Activated CD8-positive, alpha-beta T cell treated with anti-CD3 and anti-CD28 coated beads, Interleukin-2, amount 10 ng/mL, durations not matched to agents 7 days and 5 days (primary cell): ENCODE measurements at regions not wholly inside any gene's neighbourhood (a gene's known extent, or its start where the extent isn't known, plus 50 kb on each side); places are given as distances from the start of the nearest gene placed in this dataset.

ENCODE experiments used
- ATAC-seq: fragments of 150-1000 bp; cut with Tn5 transposase; one replicate; pipeline ENCODE4 v1.10.0; 2021; ENCODE audit warnings: moderate library complexity
- CTCF ChIA-PET: fragments of 350-600 bp; sonication (Branson Sonifier 250); formaldehyde crosslinking; loops from one replicate; lab custom pipeline; 2021; ENCODE audit warnings: antibody characterized with exemption; lab: Charles Lee
- POLR2A ChIA-PET: fragments of 350-600 bp; sonication (Branson Sonifier 250); formaldehyde crosslinking; loops from one replicate; lab custom pipeline; 2021; ENCODE audit warnings: antibody characterized with exemption; lab: Charles Lee
- DNase-seq: peaks from one replicate; pipeline ENCODE4 v3.0.0-alpha.2; 2020
- H3K27ac Mint-ChIP-seq: one replicate; pipeline ENCODE4 v1.8.0; 2021; ENCODE audit warnings: mild to moderate bottlenecking, mixed read lengths
- H3K27me3 Mint-ChIP-seq: one replicate; pipeline ENCODE4 v1.8.0; 2021; ENCODE audit warnings: low read depth, mixed read lengths
- H3K36me3 Mint-ChIP-seq: one replicate; pipeline ENCODE4 v1.8.0; 2021; ENCODE audit warnings: low read depth, mixed read lengths
- H3K4me1 Mint-ChIP-seq: one replicate; pipeline ENCODE4 v1.8.0; 2021; ENCODE audit warnings: low read depth, mixed read lengths
- H3K4me3 Mint-ChIP-seq: one replicate; pipeline ENCODE4 v1.8.0; 2021; ENCODE audit warnings: mild to moderate bottlenecking, mixed read lengths
- H3K9me3 Mint-ChIP-seq: one replicate; pipeline ENCODE4 v1.8.0; 2022; ENCODE audit warnings: mixed read lengths; ENCODE audit not compliant: insufficient read depth

- DNase-seq = no peak
- Mint-ChIP-seq H3K27me3 (no peaks in the 10 kb centered on the region), H3K9me3 (no peaks in the 10 kb centered on the region), H3K4me1 (no peaks in the 10 kb centered on the region), H3K4me3 (no peak overlapping the region), H3K27ac (no peak overlapping the region), H3K36me3 (no peaks in the 10 kb centered on the region)
- CTCF ChIA-PET = no interaction called here
- no peak for ATAC-seq
- POLR2A ChIA-PET = no interaction called here
These were observed 681.0 kb downstream of the KCNJ3 start for GRCh38 chr2:155379494-155379893.

DNA sequence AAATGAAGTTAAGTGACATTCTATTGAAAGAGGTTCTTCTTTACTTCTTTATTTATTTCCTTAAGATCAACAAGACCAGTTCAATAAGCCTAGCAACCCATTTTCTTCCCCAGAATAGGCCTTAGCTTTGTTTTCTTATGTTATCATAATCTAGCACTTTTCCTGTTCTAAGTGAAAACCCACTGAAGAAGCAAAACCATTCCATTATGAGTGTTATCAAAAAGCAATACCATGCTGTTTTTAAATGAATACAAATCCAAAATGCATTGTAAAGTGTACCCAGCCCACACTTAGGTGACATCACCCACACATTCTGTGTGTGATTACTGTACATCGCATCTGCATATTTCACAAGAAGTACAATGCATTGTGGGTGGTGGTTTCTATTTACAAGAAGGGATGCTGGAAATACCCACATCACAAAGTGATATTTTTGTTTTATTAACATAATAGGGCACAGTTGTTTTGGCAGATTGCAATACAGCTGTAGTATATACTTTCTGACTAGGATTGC, 679.5 kb downstream of the KCNJ3 start:
- Mint-ChIP-seq H3K27me3 (no peaks in the 10 kb centered on the region), H3K27ac (no peak overlapping the region), H3K9me3 (no peaks in the 10 kb centered on the region), H3K4me1 (no peaks in the 10 kb centered on the region), H3K4me3 (no peak overlapping the region), H3K36me3 (no peaks in the 10 kb centered on the region)
- POLR2A ChIA-PET = no interaction called here
- CTCF ChIA-PET = interaction anchor here (1.0 kb wide), 1 partner anchor 10 kb away, joined by 3 read pairs; no protein-coding TSS in a partner anchor
- ATAC-seq (no peak), DNase-seq (no peak)

GRCh38 chr2:155377266-155377680, 678.8 kb downstream of the KCNJ3 start:
- no peak for ATAC-seq
- no peak overlapping the region for H3K4me3 Mint-ChIP-seq
- H3K9me3 Mint-ChIP-seq = no peaks in the 10 kb centered on the region
- H3K36me3 Mint-ChIP-seq = no peaks in the 10 kb centered on the region
- no peaks in the 10 kb centered on the region for H3K27me3 Mint-ChIP-seq
- ChIA-PET POLR2A (no interaction called here), CTCF (interaction anchor here (0.7 to 1.0 kb wide), 2 partner anchors 9 to 1212 kb away, joined by 3 read pairs; no protein-coding TSS in a partner anchor)
- H3K27ac Mint-ChIP-seq = no peak overlapping the region
- DNase-seq = no peak
- H3K4me1 Mint-ChIP-seq = no peaks in the 10 kb centered on the region

- CTCF ChIA-PET = no interaction called here
- no peak overlapping the region for H3K4me3 Mint-ChIP-seq
- no peaks in the 10 kb centered on the region for H3K36me3 Mint-ChIP-seq
These were observed 674.5 kb downstream of the KCNJ3 start for GRCh38 chr2:155372969-155373368.

DNA sequence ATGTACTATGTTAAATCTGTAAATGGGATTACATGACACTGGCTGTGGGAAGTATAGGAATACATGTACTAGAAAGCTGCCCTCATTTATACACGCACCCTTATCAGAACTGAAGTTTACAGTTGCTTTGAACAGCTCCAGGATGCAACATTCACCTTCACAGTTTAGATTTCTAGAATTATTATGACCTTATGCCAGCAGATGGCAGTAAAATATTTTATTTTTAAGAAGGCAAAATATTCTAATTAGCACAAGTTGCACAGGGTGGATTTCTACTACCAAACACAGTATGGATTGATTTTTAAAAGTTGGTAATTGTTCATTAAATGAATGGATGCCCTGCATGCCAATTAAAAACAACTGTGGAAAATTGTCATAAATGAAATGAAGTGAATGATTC, 670.4 kb downstream of the KCNJ3 start:
- Mint-ChIP-seq H3K4me3 (no peak overlapping the region), H3K27me3 (no peaks in the 10 kb centered on the region), H3K27ac (no peak overlapping the region), H3K4me1 (no peaks in the 10 kb centered on the region), H3K36me3 (no peaks in the 10 kb centered on the region), H3K9me3 (no peaks in the 10 kb centered on the region)
- no peak for ATAC-seq
- DNase-seq = no peak
- ChIA-PET CTCF (interaction anchor here (0.6 to 1.1 kb wide), 2 partner anchors 330 to 1825 kb away, joined by 4 read pairs; no protein-coding TSS in a partner anchor), POLR2A (no interaction called here)

More at GRCh38 chr2:155372969-155373368, 674.5 kb downstream of the KCNJ3 start:
- ATAC-seq = no peak
- Mint-ChIP-seq H3K27me3 (no peaks in the 10 kb centered on the region), H3K9me3 (no peaks in the 10 kb centered on the region), H3K27ac (no peak overlapping the region), H3K4me1 (no peaks in the 10 kb centered on the region)
- POLR2A ChIA-PET = no interaction called here
- DNase-seq = no peak

- POLR2A ChIA-PET = no interaction called here
These were observed 666.3 kb downstream of the KCNJ3 start for GRCh38 chr2:155364766-155365165.

GRCh38 chr2:155363349-155363888, 664.9 kb downstream of the KCNJ3 start:
- ATAC-seq (no peak), DNase-seq (no peak)
- Mint-ChIP-seq H3K4me1 (no peaks in the 10 kb centered on the region), H3K27ac (no peak overlapping the region), H3K9me3 (no peaks in the 10 kb centered on the region), H3K27me3 (no peaks in the 10 kb centered on the region), H3K36me3 (no peaks in the 10 kb centered on the region), H3K4me3 (no peak overlapping the region)
- CTCF ChIA-PET = no interaction called here
- POLR2A ChIA-PET = no interaction called here

More at GRCh38 chr2:155364766-155365165, 666.3 kb downstream of the KCNJ3 start:
- no peaks in the 10 kb centered on the region for H3K4me1 Mint-ChIP-seq
- no peak overlapping the region for H3K27ac Mint-ChIP-seq
- no peaks in the 10 kb centered on the region for H3K27me3 Mint-ChIP-seq
- DNase-seq (no peak), ATAC-seq (no peak)
- H3K4me3 Mint-ChIP-seq = no peak overlapping the region
- CTCF ChIA-PET = no interaction called here
- no peaks in the 10 kb centered on the region for H3K9me3 Mint-ChIP-seq
- no peaks in the 10 kb centered on the region for H3K36me3 Mint-ChIP-seq

DNA sequence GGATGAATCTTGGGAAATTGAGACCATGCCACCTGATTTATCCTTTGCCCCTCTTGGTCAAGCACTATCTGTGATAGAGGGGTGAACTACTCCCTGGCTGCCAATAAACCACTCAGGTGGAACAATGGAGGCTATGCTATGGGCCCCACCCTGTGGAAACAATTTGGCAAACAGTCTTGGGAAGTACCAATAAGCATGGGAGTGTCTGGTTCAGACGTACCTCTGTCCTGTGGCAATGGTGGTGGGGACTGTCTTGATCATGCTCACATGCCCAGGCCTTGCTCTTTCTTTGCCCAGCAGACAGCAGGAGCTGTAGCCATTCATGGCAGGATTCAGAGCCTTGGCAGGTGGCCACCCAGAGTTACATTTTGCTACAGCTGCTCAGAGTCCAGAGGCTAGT, 658.7 kb downstream of the KCNJ3 start:
- Mint-ChIP-seq H3K9me3 (no peaks in the 10 kb centered on the region), H3K4me1 (no peaks in the 10 kb centered on the region), H3K36me3 (no peaks in the 10 kb centered on the region), H3K4me3 (no peak overlapping the region), H3K27me3 (no peaks in the 10 kb centered on the region), H3K27ac (no peak overlapping the region)
- DNase-seq (no peak), ATAC-seq (no peak)
- POLR2A ChIA-PET = no interaction called here
- CTCF ChIA-PET = no interaction called here

GRCh38 chr2:155356250-155356649, 657.8 kb downstream of the KCNJ3 start:
- Mint-ChIP-seq H3K4me1 (no peaks in the 10 kb centered on the region), H3K27me3 (no peaks in the 10 kb centered on the region), H3K9me3 (no peaks in the 10 kb centered on the region), H3K36me3 (no peaks in the 10 kb centered on the region), H3K4me3 (no peak overlapping the region), H3K27ac (no peak overlapping the region)
- DNase-seq = no peak
- ChIA-PET CTCF (no interaction called here), POLR2A (no interaction called here)
- no peak for ATAC-seq

- CTCF ChIA-PET = no interaction called here
- Mint-ChIP-seq H3K4me3 (no peak overlapping the region), H3K9me3 (no peaks in the 10 kb centered on the region), H3K27ac (no peak overlapping the region), H3K36me3 (no peaks in the 10 kb centered on the region), H3K4me1 (no peaks in the 10 kb centered on the region), H3K27me3 (no peaks in the 10 kb centered on the region)
- ATAC-seq (no peak), DNase-seq (no peak)
- POLR2A ChIA-PET = no interaction called here
These were observed 652.5 kb downstream of the KCNJ3 start for GRCh38 chr2:155350783-155351580.

DNA sequence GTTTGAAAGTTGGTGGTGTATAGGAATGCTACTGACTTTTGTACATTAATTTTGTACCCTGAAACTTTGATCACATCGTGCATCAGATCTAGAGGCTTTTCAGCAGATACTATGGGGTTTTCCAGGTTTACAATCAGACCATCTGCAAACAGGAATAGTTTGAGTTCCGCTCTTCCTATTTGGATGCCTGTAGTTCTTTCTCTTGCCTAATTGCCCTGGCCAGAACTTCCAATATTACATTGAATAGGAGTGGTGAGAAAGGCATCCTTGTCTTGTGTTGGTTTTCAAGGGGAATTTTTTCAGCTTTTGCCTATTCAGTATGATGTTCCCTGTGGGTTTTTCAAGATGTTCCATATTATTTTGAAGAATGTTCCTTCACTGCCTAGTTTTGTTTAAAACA, 633.5 kb downstream of the KCNJ3 start:
- CTCF ChIA-PET = no interaction called here
- POLR2A ChIA-PET = no interaction called here

GRCh38 chr2:155320236-155320635, 621.7 kb downstream of the KCNJ3 start:
- Mint-ChIP-seq H3K9me3 (no peaks in the 10 kb centered on the region), H3K4me1 (no peaks in the 10 kb centered on the region)

More for the DNA sequence above, 633.5 kb downstream of the KCNJ3 start:
- H3K27ac Mint-ChIP-seq = no peak overlapping the region
- no peaks in the 10 kb centered on the region for H3K27me3 Mint-ChIP-seq
- H3K4me1 Mint-ChIP-seq = no peaks in the 10 kb centered on the region
- DNase-seq (no peak), ATAC-seq (no peak)
- H3K9me3 Mint-ChIP-seq = no peaks in the 10 kb centered on the region
- H3K36me3 Mint-ChIP-seq = no peaks in the 10 kb centered on the region
- no peak overlapping the region for H3K4me3 Mint-ChIP-seq

More at GRCh38 chr2:155320236-155320635, 621.7 kb downstream of the KCNJ3 start:
- no peak for DNase-seq
- no peak overlapping the region for H3K27ac Mint-ChIP-seq
- H3K36me3 Mint-ChIP-seq = no peaks in the 10 kb centered on the region
- ATAC-seq = no peak
- no peaks in the 10 kb centered on the region for H3K27me3 Mint-ChIP-seq
- H3K4me3 Mint-ChIP-seq = no peak overlapping the region
- ChIA-PET CTCF (no interaction called here), POLR2A (no interaction called here)
